SK-N-SH (cell line): ENCODE measurements at regions not wholly inside any gene's neighbourhood (a gene's known extent, or its start where the extent isn't known, plus 50 kb on each side); places are given as distances from the start of the nearest gene placed in this dataset.

ENCODE experiments used
- CHD2 ChIP-seq: fragments of 150-350 bp; IDR thresholded peaks from 2 replicates; pipeline ENCODE4 v1.6.1; 2018; ENCODE audit warnings: low read length; ENCODE audit not compliant: partially characterized antibody
- ZBTB33 ChIP-seq: IDR thresholded peaks from 2 replicates; pipeline ENCODE4 v1.4.0; 2012; ENCODE audit warnings: low read depth, borderline replicate concordance

DNA sequence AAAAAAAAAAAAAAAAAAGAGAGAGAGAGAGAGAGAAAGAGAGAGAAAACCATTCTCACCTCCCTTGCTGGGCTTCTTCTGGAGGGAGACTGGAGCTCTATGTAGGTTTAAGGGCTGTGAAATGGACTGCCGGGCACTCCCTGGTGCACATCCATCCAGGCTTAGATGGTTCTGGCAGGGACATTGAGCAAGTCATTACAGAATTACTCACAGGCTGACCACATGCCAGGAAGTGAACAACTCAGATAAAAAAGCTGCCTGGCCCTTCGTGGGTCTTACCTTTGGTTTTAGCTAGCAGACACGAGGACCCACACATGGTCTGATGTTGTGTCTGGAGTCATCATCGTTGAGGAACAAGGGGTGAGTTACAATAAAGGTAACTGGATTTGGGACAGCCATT lies 847.4 kb upstream of the EEF2KMT start:
- TF ChIP-seq ZBTB33 (no peak), CHD2 (no peak)
